HG02678 (cell line): ENCODE measurements at regions not wholly inside any gene's neighbourhood (a gene's known extent, or its start where the extent isn't known, plus 50 kb on each side); places are given as distances from the start of the nearest gene placed in this dataset.
A peak's percentile ranks its signal among the peaks of the same experiment; 100 is the strongest.
"Not testable (repeated sequence)": the region's sequence is repeated elsewhere in the genome, so short reads cannot be mapped to it uniquely, and the experiment has no call there.

Experiments
- ATAC-seq: cut with Tn5 transposase; IDR thresholded peaks from one replicate; pipeline ENCODE4 v1.9.1; 2021; ENCODE audit warnings: mild to moderate bottlenecking, moderate library complexity; ENCODE audit not compliant: unreplicated experiment

- no peak for ATAC-seq
These were observed 1140.4 kb downstream of the RPIA start for GRCh38 chr2:89831641-89832498.

GRCh38 chr2:89833116-89833779, 1141.8 kb downstream of the RPIA start:
- ATAC-seq, result peak; percentile 39

- no peak for ATAC-seq
These were observed 1142.3 kb downstream of the RPIA start for GRCh38 chr2:89833780-89834117.

GRCh38 chr2:89834306-89834705, 1142.8 kb downstream of the RPIA start:
- no peak for ATAC-seq

GRCh38 chr2:89836326-89836725, 1144.9 kb downstream of the RPIA start:
- peak; percentile 32 for ATAC-seq

- ATAC-seq, result no peak
These were observed 1146.6 kb downstream of the RPIA start for GRCh38 chr2:89837962-89838625.

- not testable (repeated sequence) for ATAC-seq
These were observed 1148.7 kb downstream of the RPIA start for GRCh38 chr2:89840175-89840574.

- not testable (repeated sequence) for ATAC-seq
These were observed 1149.5 kb downstream of the RPIA start for GRCh38 chr2:89840781-89841475.

- no peak for ATAC-seq
These were observed 1150.0 kb downstream of the RPIA start for GRCh38 chr2:89841476-89841840.

GRCh38 chr2:89842180-89842908, 1150.9 kb downstream of the RPIA start:
- no peak for ATAC-seq

GRCh38 chr2:89844221-89844943, 1152.9 kb downstream of the RPIA start:
- no peak for ATAC-seq

- ATAC-seq, result no peak
These were observed 1154.1 kb downstream of the RPIA start for GRCh38 chr2:89845532-89845931.

GRCh38 chr2:89848114-89848513, 1156.6 kb downstream of the RPIA start:
- ATAC-seq, result no peak

- no peak for ATAC-seq
These were observed 1157.4 kb downstream of the RPIA start for GRCh38 chr2:89848763-89849368.

GRCh38 chr2:89849731-89850130, 1158.3 kb downstream of the RPIA start:
- no peak for ATAC-seq

GRCh38 chr2:89850481-89850880, 1159.0 kb downstream of the RPIA start:
- ATAC-seq, result no peak

GRCh38 chr2:89850881-89851582, 1159.6 kb downstream of the RPIA start:
- no peak for ATAC-seq

GRCh38 chr2:89851583-89851905, 1160.1 kb downstream of the RPIA start:
- no peak for ATAC-seq

GRCh38 chr2:89853427-89853826, 1162.0 kb downstream of the RPIA start:
- not testable (repeated sequence) for ATAC-seq
